Endothelial cell (in vitro differentiated cells): ENCODE measurements at regions not wholly inside any gene's neighbourhood (a gene's known extent, or its start where the extent isn't known, plus 50 kb on each side); places are given as distances from the start of the nearest gene placed in this dataset.

ENCODE experiments used
- DNase-seq: peaks from one replicate; pipeline ENCODE4 v3.0.0; 2021; ENCODE audit warnings: low spot score
- H3K27ac Mint-ChIP-seq: one replicate; pipeline ENCODE4 v1.8.0; 2021; ENCODE audit warnings: mixed read lengths, inconsistent platforms; ENCODE audit not compliant: unreplicated experiment
- H3K27me3 Mint-ChIP-seq: one replicate; pipeline ENCODE4 v1.8.0; 2021; ENCODE audit warnings: mild to moderate bottlenecking, moderate library complexity, mixed read lengths, inconsistent platforms; ENCODE audit not compliant: unreplicated experiment
- H3K36me3 Mint-ChIP-seq: one replicate; pipeline ENCODE4 v1.8.0; 2021; ENCODE audit warnings: mild to moderate bottlenecking, low read depth, mixed read lengths, inconsistent platforms; ENCODE audit not compliant: unreplicated experiment
- H3K4me1 Mint-ChIP-seq: one replicate; pipeline ENCODE4 v1.8.0; 2021; ENCODE audit warnings: mild to moderate bottlenecking, mixed read lengths, inconsistent platforms; ENCODE audit not compliant: unreplicated experiment
- H3K4me3 Mint-ChIP-seq: one replicate; pipeline ENCODE4 v1.8.0; 2021; ENCODE audit warnings: mild to moderate bottlenecking, mixed read lengths, inconsistent platforms; ENCODE audit not compliant: unreplicated experiment
- H3K9me3 Mint-ChIP-seq: one replicate; pipeline ENCODE4 v1.8.0; 2021; ENCODE audit warnings: mixed read lengths, inconsistent platforms; ENCODE audit not compliant: unreplicated experiment
- TF ChIP-seq, protein P1 (sequence below): fragments of 200-600 bp; sonication (generic); IDR thresholded peaks from one replicate; pipeline ENCODE4 v1.5.0; 2021; ENCODE audit warnings: antibody characterized with exemption; ENCODE audit not compliant: unreplicated experiment

DNA sequence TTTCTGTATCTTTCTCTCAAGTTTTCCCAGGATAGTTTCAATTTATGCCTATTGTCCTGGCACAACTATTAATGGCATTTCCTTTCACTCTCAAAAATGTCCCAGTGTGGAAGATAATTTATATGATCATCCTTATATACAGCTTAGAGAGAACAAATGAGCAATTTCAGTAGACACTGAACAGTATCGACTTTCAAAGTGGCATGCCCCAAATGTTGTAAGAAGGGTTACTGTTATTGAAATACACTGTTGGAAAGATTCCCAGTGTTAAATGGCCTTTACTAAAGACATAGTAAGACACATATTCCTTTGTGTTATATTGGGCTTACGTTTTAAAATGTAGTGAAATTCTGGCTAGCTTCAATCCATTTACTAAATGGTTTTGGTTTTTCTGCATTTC, 202.3 kb upstream of the CDKN3 start:
- no peak for DNase-seq
- Mint-ChIP-seq H3K27ac (no peak overlapping the region), H3K4me1 (peaks cover 6% of the 10 kb centered on the region), H3K27me3 (peaks cover 4% of the 10 kb centered on the region), H3K9me3 (peaks cover 5% of the 10 kb centered on the region), H3K4me3 (no peak overlapping the region), H3K36me3 (no peaks in the 10 kb centered on the region)
- TF ChIP-seq, protein P1, sequence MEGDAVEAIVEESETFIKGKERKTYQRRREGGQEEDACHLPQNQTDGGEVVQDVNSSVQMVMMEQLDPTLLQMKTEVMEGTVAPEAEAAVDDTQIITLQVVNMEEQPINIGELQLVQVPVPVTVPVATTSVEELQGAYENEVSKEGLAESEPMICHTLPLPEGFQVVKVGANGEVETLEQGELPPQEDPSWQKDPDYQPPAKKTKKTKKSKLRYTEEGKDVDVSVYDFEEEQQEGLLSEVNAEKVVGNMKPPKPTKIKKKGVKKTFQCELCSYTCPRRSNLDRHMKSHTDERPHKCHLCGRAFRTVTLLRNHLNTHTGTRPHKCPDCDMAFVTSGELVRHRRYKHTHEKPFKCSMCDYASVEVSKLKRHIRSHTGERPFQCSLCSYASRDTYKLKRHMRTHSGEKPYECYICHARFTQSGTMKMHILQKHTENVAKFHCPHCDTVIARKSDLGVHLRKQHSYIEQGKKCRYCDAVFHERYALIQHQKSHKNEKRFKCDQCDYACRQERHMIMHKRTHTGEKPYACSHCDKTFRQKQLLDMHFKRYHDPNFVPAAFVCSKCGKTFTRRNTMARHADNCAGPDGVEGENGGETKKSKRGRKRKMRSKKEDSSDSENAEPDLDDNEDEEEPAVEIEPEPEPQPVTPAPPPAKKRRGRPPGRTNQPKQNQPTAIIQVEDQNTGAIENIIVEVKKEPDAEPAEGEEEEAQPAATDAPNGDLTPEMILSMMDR = no peak

DNA sequence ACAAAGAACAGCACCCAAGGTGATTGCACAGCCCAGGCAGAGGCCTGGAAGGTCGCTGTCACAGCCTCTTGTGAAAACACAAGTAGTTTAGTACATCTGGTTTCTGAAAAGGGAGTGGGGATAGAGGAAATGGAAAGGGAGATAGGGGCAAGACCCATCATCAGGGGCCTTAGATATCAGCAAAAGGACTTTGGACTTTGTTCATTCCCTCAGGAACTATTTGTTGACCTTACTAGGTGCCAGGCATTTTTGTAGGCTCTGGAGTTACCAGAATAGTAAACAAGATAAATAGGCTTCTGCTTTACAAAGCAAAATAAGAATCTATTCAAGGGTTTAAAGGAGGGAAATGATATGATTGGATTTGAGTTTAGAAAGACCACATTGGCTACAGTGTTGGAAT, 199.4 kb upstream of the CDKN3 start:
- TF ChIP-seq, protein P1 = no peak
- no peak overlapping the region for H3K27ac Mint-ChIP-seq
- H3K27me3 Mint-ChIP-seq = peaks cover 3% of the 10 kb centered on the region
- no peak overlapping the region for H3K4me3 Mint-ChIP-seq
- no peak for DNase-seq
- no peaks in the 10 kb centered on the region for H3K4me1 Mint-ChIP-seq
- H3K9me3 Mint-ChIP-seq = peaks cover 8% of the 10 kb centered on the region
- peaks cover 6% of the 10 kb centered on the region for H3K36me3 Mint-ChIP-seq

DNA sequence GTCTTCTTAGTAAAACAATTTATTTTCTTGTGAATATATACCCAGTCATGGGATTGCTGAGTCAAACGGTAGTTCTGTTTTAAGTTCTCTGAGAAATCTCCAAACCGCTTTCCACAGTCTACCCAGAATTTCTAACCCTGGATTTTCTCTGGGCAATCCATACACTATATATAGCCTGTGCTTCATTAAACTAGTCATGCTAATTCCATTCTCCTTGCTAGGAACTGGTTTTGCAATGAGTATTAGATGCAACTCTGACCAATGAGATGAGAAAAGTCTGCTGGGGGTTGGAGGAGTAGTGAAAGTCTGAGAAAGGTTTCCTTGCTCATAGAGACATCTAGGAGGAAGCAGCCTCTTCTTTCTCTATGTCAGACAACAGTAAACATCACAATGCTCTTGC, 196.1 kb upstream of the CDKN3 start:
- Mint-ChIP-seq H3K4me3 (no peak overlapping the region), H3K27ac (no peak overlapping the region), H3K27me3 (peaks cover 1% of the 10 kb centered on the region), H3K9me3 (peaks cover 10% of the 10 kb centered on the region), H3K36me3 (peaks cover 6% of the 10 kb centered on the region), H3K4me1 (no peaks in the 10 kb centered on the region)
- TF ChIP-seq, protein P1 = no peak
- no peak for DNase-seq

DNA sequence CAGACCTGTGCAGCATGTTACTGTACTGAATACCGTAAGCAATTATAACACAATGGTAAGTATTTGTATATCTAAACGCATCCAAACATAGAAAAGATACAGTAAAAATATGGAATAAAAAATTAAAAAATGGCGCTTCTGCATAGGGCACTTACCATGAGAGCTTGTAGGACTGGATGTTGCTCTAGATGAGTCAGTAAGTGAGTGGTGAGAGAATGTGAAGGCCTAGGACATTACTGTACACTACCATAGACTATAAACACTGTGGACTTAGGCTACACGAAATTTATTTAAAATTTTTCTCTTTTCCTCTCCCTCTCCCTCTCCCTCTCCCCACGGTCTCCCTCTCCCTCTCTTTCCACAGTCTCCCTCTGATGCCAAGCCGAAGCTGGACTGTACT, 194.5 kb upstream of the CDKN3 start:
- DNase-seq = no peak
- H3K27me3 Mint-ChIP-seq = peaks cover 1% of the 10 kb centered on the region
- no peak overlapping the region for H3K27ac Mint-ChIP-seq
- H3K4me3 Mint-ChIP-seq = no peak overlapping the region
- H3K36me3 Mint-ChIP-seq = peaks cover 6% of the 10 kb centered on the region
- no peaks in the 10 kb centered on the region for H3K4me1 Mint-ChIP-seq
- TF ChIP-seq, protein P1 = no peak
- peaks cover 6% of the 10 kb centered on the region for H3K9me3 Mint-ChIP-seq

DNA sequence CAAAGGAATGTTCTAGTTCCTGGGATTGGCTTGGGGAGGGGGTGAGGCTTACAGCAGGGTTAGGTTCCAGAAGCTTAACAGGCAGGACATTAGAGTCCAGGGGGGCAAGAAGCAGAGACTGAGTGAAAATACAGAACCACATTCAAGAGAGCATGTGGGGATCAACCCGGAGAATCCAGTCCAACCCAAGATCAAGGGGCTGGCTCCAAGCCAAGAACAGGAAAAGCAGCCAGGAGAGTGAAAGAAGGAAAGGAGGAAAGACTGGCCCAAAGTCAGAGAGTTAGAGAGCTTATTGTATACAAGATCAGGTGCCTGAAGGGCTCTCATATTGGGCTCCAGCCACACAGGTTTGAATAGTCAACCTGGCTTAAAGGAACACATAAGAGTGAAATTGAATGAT, 190.3 kb upstream of the CDKN3 start:
- H3K27me3 Mint-ChIP-seq = peaks cover 1% of the 10 kb centered on the region
- no peak overlapping the region for H3K4me3 Mint-ChIP-seq
- peaks cover 5% of the 10 kb centered on the region for H3K9me3 Mint-ChIP-seq
- no peaks in the 10 kb centered on the region for H3K4me1 Mint-ChIP-seq
- TF ChIP-seq, protein P1 = no peak
- no peaks in the 10 kb centered on the region for H3K36me3 Mint-ChIP-seq
- DNase-seq = no peak
- no peak overlapping the region for H3K27ac Mint-ChIP-seq
